ENCODE measurements at regions not wholly inside any gene's neighbourhood (a gene's known extent, or its start where the extent isn't known, plus 50 kb on each side); places are given as distances from the start of the nearest gene placed in this dataset.

DNA sequence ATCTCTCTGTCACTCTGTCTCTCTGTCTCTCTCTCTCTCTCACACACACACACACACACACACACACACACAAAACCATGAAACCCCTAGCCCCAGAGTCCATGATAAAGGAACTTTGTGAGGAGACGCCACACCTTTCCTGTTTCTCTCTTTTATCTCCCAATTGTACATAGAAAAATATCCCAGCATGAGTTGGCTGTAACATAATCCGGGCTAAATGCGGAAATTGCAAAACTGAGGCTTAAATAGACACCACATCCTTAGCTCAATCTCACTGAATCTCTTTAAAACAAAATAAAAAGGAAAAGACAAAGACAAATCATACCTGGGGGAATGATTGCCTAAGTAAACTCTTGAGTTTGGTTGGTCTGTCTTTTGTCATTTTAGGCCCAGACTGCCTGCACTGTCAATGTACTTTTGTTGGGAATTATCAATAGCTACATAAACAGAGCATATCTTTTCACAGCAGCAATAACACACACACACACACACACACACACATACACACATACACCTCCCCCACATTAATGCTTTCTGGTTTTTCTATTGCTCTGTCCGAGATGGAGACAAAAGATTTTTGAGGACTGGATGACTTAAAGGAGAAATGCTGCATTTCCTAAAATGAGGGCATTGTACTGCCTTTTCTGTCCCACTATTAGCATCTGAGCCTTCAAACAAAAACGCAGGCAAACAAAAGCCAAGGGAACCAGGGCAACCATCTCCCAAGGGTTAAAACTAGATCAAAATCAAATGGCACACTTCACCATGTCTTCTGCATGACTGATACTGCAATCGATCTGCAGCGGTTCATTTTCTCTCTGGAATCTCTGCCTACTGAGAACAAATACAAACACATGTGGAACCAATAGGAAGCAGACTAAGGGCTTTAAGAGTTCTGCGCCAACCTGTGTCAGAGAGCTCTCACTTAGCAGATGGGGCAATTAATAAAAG, 321.5 kb downstream of the NFIB start:
- DNase-seq: no peak
- in situ Hi-C loops (cut with HindIII; ENCODE audit: low pct_ligation_motif_present, low pct_unique_long_range_greater_than_20kb, low sequenced_read_pairs): no loop called here

- DNase-seq: no peak
- in situ Hi-C loops (cut with HindIII; ENCODE audit: low pct_ligation_motif_present, low pct_unique_long_range_greater_than_20kb, low sequenced_read_pairs): no loop called here
These were observed 322.5 kb downstream of the NFIB start for GRCh38 chr9:13991395-13991794.

- in situ Hi-C loops (cut with HindIII; ENCODE audit: low pct_ligation_motif_present, low pct_unique_long_range_greater_than_20kb, low sequenced_read_pairs): no loop called here
- no peak for DNase-seq
These were observed 322.9 kb downstream of the NFIB start for GRCh38 chr9:13990994-13991393.

DNA sequence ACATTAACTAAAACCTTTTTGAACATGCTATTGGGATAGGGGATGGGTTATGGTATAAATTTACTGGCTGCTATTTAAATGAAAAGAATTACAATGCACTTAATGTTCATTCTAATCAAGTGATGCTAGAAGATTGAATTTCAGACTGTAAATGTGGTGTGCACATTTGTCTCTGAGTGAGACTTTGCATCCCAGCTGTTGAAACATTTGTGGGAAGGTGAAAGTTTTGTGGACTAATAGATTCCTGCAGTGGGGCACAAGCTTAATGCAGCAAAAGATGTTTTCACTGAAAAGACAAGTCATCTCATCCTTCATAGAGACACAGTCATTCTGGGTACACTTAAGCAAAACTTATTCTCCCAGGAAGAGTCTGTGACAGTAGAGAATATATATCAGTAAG, 323.6 kb downstream of the NFIB start:
- in situ Hi-C loops (cut with HindIII; ENCODE audit: low pct_ligation_motif_present, low pct_unique_long_range_greater_than_20kb, low sequenced_read_pairs): no loop called here
- no peak for DNase-seq

- no peak for DNase-seq
- in situ Hi-C loops (cut with HindIII; ENCODE audit: low pct_ligation_motif_present, low pct_unique_long_range_greater_than_20kb, low sequenced_read_pairs): no loop called here
These were observed 325.0 kb downstream of the NFIB start for GRCh38 chr9:13988944-13989343.

- no peak for DNase-seq
- in situ Hi-C loops (cut with HindIII; ENCODE audit: low pct_ligation_motif_present, low pct_unique_long_range_greater_than_20kb, low sequenced_read_pairs): no loop called here
These were observed 330.3 kb downstream of the NFIB start for GRCh38 chr9:13983607-13984006.

DNA sequence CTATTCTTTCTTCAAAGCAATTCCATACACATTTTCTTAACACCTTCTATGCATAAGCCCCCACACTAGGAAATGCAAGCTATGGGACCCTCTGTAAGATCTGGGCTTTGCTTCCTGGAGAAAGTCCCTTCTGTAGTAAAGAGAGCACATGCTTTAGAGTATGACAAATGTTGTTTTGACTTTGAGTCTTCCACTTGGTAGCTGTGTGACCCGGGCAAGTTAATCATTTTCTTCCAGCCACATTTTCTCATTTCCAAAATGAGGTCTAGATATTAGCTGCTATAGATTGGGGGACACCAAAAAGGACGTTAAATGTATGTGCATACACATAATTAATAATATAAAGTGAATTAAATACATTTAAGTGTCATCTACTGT, 334.0 kb downstream of the NFIB start:
- DNase-seq: no peak
- in situ Hi-C loops (cut with HindIII; ENCODE audit: low pct_ligation_motif_present, low pct_unique_long_range_greater_than_20kb, low sequenced_read_pairs): no loop called here

- no peak for DNase-seq
- in situ Hi-C loops (cut with HindIII; ENCODE audit: low pct_ligation_motif_present, low pct_unique_long_range_greater_than_20kb, low sequenced_read_pairs): no loop called here
These were observed 338.2 kb downstream of the NFIB start for GRCh38 chr9:13975611-13976290.

DNA sequence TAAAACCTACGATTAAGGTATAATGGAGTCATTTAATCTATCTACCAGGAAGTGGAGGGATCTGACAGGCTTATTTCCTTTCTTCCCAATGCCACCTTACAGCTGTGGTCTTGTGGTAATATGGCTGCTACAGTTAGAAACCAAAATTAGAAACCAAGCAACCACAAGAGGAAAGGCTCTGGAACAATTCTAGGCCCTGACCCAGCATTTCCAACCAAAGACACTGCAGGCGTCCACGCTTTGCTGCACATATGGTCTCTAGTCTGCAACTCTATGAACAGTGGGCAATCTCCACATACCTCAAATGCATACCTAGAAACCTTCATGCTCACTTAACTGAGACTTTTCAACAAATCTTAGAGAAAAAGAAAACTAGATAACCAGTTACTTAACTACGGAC, 339.1 kb downstream of the NFIB start:
- DNase-seq: peak; percentile 80
- in situ Hi-C loops (cut with HindIII; ENCODE audit: low pct_ligation_motif_present, low pct_unique_long_range_greater_than_20kb, low sequenced_read_pairs): no loop called here

DNA sequence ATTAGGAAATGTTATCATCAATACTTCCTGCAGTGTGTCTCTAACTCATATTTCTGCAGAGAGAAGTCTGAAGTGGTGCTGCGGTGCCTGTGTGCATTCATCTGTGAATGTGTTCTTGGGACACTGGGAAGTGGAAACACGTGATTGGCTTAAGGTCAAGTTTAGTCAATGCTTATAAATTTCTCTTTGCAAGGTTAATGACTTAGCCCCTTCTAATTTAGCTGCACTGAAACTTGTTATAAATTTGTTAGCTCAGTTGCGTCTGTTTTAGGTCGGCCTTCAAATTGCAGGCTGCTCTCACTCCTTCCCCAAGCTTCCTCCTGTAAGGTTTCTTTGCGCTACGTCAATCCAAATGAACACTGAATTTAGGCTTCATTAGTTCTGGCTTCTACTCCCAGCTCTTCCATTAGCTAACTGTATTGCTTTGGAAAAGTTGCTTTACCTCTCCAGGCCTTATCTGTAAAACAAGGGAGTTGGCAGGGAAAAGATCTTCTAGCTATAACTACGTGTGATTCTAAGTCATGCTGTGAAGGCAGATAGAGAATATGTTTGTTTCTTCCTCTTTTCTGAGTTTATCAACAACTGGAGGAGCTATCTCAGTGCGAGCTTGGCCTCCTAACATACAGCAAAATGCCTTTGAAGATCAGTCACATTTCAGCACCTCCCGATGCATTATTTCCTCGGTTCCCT, 341.8 kb downstream of the NFIB start:
- DNase-seq: no peak
- in situ Hi-C loops (cut with HindIII; ENCODE audit: low pct_ligation_motif_present, low pct_unique_long_range_greater_than_20kb, low sequenced_read_pairs): no loop called here

DNA sequence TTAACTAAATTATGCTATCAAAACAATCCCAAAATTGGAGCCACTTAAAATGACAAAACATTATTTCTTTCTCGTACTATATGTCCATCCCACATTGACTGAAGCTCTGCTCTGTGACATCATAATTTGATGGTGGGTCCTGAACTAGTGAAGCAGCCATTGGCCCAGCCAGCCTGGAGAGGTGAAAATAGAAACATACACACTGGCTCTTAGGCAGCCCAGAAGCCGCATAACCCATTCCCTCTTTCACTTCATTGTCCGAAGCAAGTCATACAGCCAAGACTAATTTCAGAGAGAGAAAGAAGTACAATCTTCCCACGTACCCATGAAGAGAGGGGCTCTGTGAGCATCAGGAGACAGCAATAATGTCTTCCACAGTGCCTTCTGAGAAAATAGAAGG, 342.5 kb downstream of the NFIB start:
- no peak for DNase-seq
- in situ Hi-C loops (cut with HindIII; ENCODE audit: low pct_ligation_motif_present, low pct_unique_long_range_greater_than_20kb, low sequenced_read_pairs): no loop called here

- no peak for DNase-seq
- in situ Hi-C loops (cut with HindIII; ENCODE audit: low pct_ligation_motif_present, low pct_unique_long_range_greater_than_20kb, low sequenced_read_pairs): no loop called here
These were observed 343.5 kb downstream of the NFIB start for GRCh38 chr9:13970426-13970825.

DNA sequence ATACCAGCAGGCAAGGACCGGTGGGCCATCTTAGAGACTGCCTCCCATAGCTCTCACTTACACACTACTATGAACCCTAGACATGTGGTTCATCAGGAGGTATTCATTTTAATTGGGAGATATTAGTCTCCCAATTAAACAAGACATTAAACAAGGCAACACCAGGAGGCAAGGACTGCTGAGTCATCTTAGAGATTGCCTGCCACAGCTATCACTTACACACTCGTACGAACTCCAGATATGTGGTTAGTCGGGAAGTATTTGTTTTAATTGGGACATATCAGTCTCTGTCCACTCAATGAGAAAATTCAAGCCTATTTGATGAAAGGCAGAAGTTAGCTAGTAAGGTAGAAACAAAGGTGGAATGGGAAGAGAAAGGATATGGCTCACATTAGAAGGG, 343.9 kb downstream of the NFIB start:
- in situ Hi-C loops (cut with HindIII; ENCODE audit: low pct_ligation_motif_present, low pct_unique_long_range_greater_than_20kb, low sequenced_read_pairs): no loop called here
- no peak for DNase-seq

DNA sequence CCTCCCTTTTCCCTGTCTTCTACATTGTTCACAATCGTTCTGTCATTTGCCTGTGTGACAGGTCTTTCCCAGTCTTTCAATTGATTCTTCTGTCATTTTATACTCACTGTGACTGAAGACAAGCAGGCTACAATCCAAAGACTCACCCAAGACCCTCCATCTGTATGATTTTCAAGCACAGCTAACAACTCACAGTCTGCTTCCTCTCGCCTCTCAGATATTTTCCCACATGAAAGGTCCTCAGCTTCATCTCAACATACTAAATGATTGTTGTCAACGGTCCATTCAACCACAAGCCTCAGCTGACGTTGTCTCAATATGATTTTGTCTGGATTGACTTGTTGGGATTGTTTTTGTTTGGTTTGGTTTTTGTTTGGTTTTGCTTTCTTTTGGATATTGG, 346.5 kb downstream of the NFIB start:
- in situ Hi-C loops (cut with HindIII; ENCODE audit: low pct_ligation_motif_present, low pct_unique_long_range_greater_than_20kb, low sequenced_read_pairs): no loop called here
- no peak for DNase-seq

DNA sequence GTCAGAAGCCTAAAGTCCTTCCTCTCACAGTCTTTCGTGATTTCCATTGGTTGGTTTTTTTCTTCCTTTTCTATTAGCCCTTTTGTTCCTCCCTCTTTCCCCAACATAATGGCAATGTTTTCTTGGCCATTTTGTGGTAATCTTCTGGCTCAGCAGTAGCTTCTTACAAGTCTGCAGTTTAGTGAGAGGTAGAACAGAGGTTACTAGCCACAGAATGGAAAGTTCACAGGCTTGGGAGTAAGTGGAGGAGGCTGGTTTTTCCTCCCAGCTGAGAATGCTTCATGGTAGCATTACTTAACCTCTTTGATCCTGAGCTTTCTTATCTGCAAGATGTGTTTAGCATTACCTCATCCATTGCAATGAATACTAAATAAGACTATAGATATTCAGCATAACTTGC, 346.9 kb downstream of the NFIB start:
- no peak for DNase-seq
- in situ Hi-C loops (cut with HindIII; ENCODE audit: low pct_ligation_motif_present, low pct_unique_long_range_greater_than_20kb, low sequenced_read_pairs): no loop called here

DNA sequence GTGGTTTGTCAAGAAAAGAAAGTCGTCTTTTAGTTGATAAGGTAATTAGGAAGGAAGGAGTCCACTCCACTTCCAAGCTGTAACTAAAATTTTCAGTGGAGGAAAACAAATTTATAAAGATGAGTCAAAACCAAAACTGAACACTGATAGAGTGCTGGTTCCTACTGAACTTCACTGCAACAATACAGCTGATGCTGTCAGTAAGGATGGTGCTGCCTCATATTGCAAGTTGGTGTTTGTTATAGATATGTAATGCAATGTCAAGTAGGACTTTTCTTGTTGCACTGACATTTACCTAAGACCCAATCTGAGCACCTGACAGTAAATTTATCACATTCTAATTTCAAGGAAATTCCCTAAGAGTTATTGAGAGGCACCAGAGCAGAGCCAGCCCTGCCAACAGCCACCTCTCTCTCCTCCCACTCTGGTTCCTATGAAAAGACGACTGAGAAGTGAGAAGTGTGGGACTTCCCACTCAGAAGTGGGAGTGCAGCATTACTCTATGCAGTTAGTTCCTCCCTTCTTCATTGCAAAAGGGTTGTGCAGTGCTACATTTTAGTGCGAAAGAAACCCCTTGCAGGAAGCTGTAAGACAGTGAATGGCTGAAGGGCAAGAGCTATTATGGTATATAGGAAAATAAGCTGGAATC, 350.8 kb downstream of the NFIB start:
- DNase-seq: no peak
- in situ Hi-C loops (cut with HindIII; ENCODE audit: low pct_ligation_motif_present, low pct_unique_long_range_greater_than_20kb, low sequenced_read_pairs): no loop called here

DNA sequence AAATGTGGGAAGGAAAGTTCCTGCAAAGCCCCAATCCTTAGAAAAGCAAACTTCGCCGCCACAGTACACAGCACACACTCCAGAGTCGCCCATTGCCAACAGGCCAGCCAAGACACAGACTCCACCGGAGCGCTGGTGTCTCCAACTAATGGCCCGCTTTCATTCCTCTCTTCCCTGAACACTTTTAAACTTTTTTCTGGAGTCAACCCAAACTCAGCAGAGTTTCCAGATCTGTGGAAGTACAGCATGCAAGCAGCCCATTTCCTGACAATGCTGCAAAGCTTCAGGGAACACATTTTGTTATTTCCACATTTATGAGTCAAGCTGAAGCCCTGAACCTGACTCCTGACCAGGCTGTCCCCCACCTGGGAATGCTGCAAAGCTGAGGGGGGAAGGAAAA, 351.9 kb downstream of the NFIB start:
- in situ Hi-C loops (cut with HindIII; ENCODE audit: low pct_ligation_motif_present, low pct_unique_long_range_greater_than_20kb, low sequenced_read_pairs): no loop called here
- DNase-seq: no peak

DNA sequence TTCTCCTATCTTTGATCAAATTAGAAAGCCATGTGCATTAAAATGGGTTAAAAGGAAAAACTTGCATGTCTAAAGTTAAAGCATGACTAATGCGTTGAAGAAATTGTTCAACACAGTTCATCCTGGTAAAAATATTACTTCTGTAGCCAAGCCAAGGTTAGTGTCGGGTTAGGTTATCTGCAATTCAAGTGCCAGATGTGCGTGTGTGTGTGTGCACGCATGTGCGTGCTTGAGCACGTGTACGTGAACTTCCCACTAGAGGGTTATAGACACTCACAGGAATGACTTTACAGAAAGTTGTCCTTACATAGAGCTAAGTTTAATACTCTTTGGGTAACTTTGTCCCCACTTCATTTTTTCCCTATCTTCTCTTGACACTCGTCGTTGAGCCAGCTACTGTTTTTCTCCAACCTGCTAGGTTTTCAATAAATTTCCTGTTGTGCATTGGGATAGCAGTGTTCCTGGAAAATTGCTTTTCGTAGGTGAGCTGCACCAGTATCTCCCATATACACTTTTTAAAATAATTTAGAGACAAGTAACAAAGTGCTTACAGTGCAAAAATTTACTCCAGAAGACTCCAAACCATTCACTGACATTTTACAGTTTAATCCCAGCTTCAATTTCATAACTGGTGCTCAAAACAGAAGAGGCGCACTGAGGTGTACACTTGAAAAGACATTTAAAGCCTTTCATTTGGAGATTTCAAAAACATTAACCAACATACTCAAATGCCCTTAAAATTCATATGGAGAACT, 353.8 kb downstream of the NFIB start:
- in situ Hi-C loops (cut with HindIII; ENCODE audit: low pct_ligation_motif_present, low pct_unique_long_range_greater_than_20kb, low sequenced_read_pairs): no loop called here
- no peak for DNase-seq

Data from ACHN (cell line).